Inferior parietal cortex (tissue), 1 donor: ENCODE measurements at regions not wholly inside any gene's neighbourhood (a gene's known extent, or its start where the extent isn't known, plus 50 kb on each side); places are given as distances from the start of the nearest gene placed in this dataset.

ENCODE experiments used
- DNase-seq: peaks from one replicate; pipeline ENCODE4 v3.0.0-alpha.2; 2016; ENCODE audit errors: extremely low spot score

DNA sequence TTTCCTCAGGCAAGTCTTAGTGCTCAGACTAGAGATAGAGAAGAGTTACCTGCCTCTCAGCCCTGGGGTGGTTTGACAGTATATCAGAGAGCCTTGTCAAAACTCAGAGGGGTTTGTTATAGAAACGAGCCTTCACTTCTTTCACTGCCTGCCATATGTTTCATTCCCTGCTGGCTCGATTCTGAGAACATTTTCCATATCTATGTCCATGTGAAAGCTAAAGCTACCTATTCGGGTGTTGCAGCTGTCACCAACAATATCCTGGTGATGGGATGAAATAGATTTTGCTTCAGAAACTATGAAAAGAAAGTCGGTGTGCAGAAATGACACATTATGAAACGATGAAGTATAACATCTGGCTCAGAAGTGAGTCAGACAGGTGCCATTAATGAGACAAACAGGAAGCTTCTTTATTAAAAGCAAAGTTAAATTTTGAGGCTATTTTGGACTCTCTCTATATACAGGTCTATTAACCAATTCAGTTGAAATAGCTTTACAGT lies 56.1 kb upstream of the TANK start:
- no peak for DNase-seq

DNA sequence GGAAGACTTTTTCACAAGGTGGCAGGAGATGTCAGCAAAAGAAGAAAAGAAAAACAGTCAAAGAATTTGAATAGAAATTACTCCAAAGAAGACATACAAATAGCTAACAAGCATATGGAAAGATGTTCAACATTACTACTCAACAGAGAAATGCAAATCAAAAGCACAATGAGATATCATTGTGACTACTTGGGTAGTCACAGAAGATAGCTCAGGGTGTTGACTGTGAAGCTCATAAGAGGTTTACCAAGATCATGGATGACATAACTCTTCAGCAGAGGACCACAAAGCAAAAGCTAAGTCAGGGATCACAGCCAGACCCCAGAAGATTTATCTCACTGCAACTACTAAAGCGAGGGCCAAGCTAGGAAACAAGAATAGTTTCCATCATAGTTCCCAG lies 53.0 kb upstream of the TANK start:
- DNase-seq, result no peak
